ENCODE measurements at regions not wholly inside any gene's neighbourhood (a gene's known extent, or its start where the extent isn't known, plus 50 kb on each side); places are given as distances from the start of the nearest gene placed in this dataset.

DNA sequence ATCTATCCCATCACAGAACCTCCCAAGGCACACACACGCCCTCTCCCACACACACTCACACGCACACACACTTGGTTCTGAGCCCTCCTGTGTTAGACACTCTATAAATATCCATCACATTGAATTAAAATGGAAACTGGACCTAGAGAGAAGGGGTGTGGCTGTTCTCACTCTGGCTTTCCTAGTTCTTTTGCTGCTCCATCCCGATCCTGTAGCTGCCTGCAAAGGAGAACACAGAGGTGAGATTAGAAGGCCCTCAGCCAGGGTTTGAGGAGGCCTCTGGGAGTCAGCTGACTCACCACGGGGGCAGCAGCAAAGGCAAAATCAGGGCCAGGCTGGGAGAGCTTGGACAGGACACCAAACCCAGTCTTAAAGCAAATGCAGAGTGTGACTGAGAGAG, 192.3 kb upstream of the CADM1 start:
- TF ChIP-seq, protein P1, sequence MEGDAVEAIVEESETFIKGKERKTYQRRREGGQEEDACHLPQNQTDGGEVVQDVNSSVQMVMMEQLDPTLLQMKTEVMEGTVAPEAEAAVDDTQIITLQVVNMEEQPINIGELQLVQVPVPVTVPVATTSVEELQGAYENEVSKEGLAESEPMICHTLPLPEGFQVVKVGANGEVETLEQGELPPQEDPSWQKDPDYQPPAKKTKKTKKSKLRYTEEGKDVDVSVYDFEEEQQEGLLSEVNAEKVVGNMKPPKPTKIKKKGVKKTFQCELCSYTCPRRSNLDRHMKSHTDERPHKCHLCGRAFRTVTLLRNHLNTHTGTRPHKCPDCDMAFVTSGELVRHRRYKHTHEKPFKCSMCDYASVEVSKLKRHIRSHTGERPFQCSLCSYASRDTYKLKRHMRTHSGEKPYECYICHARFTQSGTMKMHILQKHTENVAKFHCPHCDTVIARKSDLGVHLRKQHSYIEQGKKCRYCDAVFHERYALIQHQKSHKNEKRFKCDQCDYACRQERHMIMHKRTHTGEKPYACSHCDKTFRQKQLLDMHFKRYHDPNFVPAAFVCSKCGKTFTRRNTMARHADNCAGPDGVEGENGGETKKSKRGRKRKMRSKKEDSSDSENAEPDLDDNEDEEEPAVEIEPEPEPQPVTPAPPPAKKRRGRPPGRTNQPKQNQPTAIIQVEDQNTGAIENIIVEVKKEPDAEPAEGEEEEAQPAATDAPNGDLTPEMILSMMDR (IDR thresholded peaks at IDR 0.05): no peak
- TF ChIP-seq, protein P2, sequence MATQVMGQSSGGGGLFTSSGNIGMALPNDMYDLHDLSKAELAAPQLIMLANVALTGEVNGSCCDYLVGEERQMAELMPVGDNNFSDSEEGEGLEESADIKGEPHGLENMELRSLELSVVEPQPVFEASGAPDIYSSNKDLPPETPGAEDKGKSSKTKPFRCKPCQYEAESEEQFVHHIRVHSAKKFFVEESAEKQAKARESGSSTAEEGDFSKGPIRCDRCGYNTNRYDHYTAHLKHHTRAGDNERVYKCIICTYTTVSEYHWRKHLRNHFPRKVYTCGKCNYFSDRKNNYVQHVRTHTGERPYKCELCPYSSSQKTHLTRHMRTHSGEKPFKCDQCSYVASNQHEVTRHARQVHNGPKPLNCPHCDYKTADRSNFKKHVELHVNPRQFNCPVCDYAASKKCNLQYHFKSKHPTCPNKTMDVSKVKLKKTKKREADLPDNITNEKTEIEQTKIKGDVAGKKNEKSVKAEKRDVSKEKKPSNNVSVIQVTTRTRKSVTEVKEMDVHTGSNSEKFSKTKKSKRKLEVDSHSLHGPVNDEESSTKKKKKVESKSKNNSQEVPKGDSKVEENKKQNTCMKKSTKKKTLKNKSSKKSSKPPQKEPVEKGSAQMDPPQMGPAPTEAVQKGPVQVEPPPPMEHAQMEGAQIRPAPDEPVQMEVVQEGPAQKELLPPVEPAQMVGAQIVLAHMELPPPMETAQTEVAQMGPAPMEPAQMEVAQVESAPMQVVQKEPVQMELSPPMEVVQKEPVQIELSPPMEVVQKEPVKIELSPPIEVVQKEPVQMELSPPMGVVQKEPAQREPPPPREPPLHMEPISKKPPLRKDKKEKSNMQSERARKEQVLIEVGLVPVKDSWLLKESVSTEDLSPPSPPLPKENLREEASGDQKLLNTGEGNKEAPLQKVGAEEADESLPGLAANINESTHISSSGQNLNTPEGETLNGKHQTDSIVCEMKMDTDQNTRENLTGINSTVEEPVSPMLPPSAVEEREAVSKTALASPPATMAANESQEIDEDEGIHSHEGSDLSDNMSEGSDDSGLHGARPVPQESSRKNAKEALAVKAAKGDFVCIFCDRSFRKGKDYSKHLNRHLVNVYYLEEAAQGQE (IDR thresholded peaks at IDR 0.05; ENCODE audit: insufficient read depth in 1 of 2, low read depth in 2 of 2, low read length in 1 of 2): no peak
- TF ChIP-seq POLR2AphosphoS5 (IDR thresholded peaks at IDR 0.05; ENCODE audit: low read depth, low read length) (no peak), TCF7L2 (IDR thresholded peaks at IDR 0.05; ENCODE audit: low read depth, low read length) (no peak), SIN3A (IDR thresholded peaks at IDR 0.05; ENCODE audit: borderline replicate concordance, insufficient read depth, low read depth, low read length) (no peak)
